ENCODE measurements at regions not wholly inside any gene's neighbourhood (a gene's known extent, or its start where the extent isn't known, plus 50 kb on each side); places are given as distances from the start of the nearest gene placed in this dataset.

GRCh38 chr6:129774697-129775447, 64.9 kb upstream of the ARHGAP18 start (continued):
- no peak for TF ChIP-seq ZNF646 (CRISPR knock-in tag; IDR thresholded peaks at IDR 0.05)
- no peak for TF ChIP-seq TAF1 (CRISPR knock-in tag; IDR thresholded peaks at IDR 0.05)
- no peak for TF ChIP-seq REL (CRISPR knock-in tag; conservative IDR thresholded peaks at IDR 0.05)
- TF ChIP-seq, protein P1, sequence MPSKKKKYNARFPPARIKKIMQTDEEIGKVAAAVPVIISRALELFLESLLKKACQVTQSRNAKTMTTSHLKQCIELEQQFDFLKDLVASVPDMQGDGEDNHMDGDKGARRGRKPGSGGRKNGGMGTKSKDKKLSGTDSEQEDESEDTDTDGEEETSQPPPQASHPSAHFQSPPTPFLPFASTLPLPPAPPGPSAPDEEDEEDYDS (CRISPR knock-in tag; IDR thresholded peaks at IDR 0.05) = peak; percentile 48; the same call in 1 of the 2 replicates
- TF ChIP-seq NKX3-1 (CRISPR knock-in tag; IDR thresholded peaks at IDR 0.05) = no peak
- no peak for TF ChIP-seq JDP2 (CRISPR knock-in tag; IDR thresholded peaks at IDR 0.05; ENCODE audit: borderline replicate concordance)
- TF ChIP-seq, protein P2, sequence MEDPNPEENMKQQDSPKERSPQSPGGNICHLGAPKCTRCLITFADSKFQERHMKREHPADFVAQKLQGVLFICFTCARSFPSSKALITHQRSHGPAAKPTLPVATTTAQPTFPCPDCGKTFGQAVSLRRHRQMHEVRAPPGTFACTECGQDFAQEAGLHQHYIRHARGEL (CRISPR knock-in tag; IDR thresholded peaks at IDR 0.05) = no peak
- no peak for TF ChIP-seq ZNF652 (CRISPR knock-in tag; IDR thresholded peaks at IDR 0.05; ENCODE audit: borderline replicate concordance, low read depth)
- TF ChIP-seq BORCS8-MEF2B (CRISPR knock-in tag; IDR thresholded peaks at IDR 0.05) = peak; percentile 74
- TF ChIP-seq ZNF484 (CRISPR knock-in tag; IDR thresholded peaks at IDR 0.05; ENCODE audit: borderline replicate concordance, low read depth) = no peak
- no peak for TF ChIP-seq TCF7L2 (IDR thresholded peaks at IDR 0.05; ENCODE audit: low read depth, low read length)
- TF ChIP-seq ZBTB14 (CRISPR knock-in tag; IDR thresholded peaks at IDR 0.05) = no peak
- TF ChIP-seq ZNF724P (CRISPR knock-in tag; IDR thresholded peaks at IDR 0.05; ENCODE audit: borderline replicate concordance) = no peak
- no peak for TF ChIP-seq POLR2AphosphoS5 (IDR thresholded peaks at IDR 0.05; ENCODE audit: low read depth, low read length)
- TF ChIP-seq NAIF1 (CRISPR knock-in tag; IDR thresholded peaks at IDR 0.05; ENCODE audit: borderline replicate concordance) = no peak
- TF ChIP-seq ZNF354B (CRISPR knock-in tag; IDR thresholded peaks at IDR 0.05) = 0 out of 2 replicates have a peak, but pooled peaks have one; percentile 29
- TF ChIP-seq ZNF30 (CRISPR knock-in tag; IDR thresholded peaks at IDR 0.05) = no peak
- no peak for TF ChIP-seq TGIF2 (CRISPR knock-in tag; IDR thresholded peaks at IDR 0.05)
- TF ChIP-seq TEAD3 (CRISPR knock-in tag; optimal IDR thresholded peaks at IDR 0.05; ENCODE audit: borderline replicate concordance) = peak; percentile 82
- no peak for TF ChIP-seq ZSCAN12 (CRISPR knock-in tag; IDR thresholded peaks at IDR 0.05)
- no peak for TF ChIP-seq TAF15 (IDR thresholded peaks at IDR 0.05; ENCODE audit: low read depth, low read length, poor library complexity, severe bottlenecking)
- TF ChIP-seq GZF1 (CRISPR knock-in tag; IDR thresholded peaks at IDR 0.05) = no peak
- TF ChIP-seq ZNF614 (CRISPR knock-in tag; IDR thresholded peaks at IDR 0.05; ENCODE audit: borderline replicate concordance) = no peak
- TF ChIP-seq ZBTB20 (CRISPR knock-in tag; IDR thresholded peaks at IDR 0.05; ENCODE audit: borderline replicate concordance, low read depth) = no peak; the same call in 1 of the 2 replicates

All from HepG2 (cell line).